MCF 10A (cell line): ENCODE measurements at regions not wholly inside any gene's neighbourhood (a gene's known extent, or its start where the extent isn't known, plus 50 kb on each side); places are given as distances from the start of the nearest gene placed in this dataset.

Source experiments
- BruUV-seq: library from RNA; stranded (reverse); fragments of 400-500 nt; replicated peaks from 2 replicates; lab custom pipeline; 2021; lab: Mats Ljungman, UMichigan
- CTCF ChIA-PET: fragments of 300-600 bp; sonication (Branson Sonifier 250); formaldehyde crosslinking; extraction: SDS; loops from one replicate; lab custom pipeline; 2021; ENCODE audit warnings: antibody characterized with exemption, inconsistent platforms; lab: Yijun Ruan, JAX
- POLR2A ChIA-PET: fragments of 300-600, 350-650 bp; sonication (Branson Sonifier 250); formaldehyde crosslinking; extraction: SDS; loops from one replicate; lab custom pipeline; 2020; ENCODE audit warnings: antibody characterized with exemption, inconsistent platforms; lab: Yijun Ruan, JAX
- DNase-seq: peaks from one replicate; pipeline ENCODE4 v3.0.0-alpha.2; 2018; ENCODE audit not compliant: unreplicated experiment
- H3K27ac Mint-ChIP-seq: one replicate; pipeline ENCODE4 v1.8.0; 2022; ENCODE audit warnings: mild to moderate bottlenecking, low read depth, mixed read lengths; ENCODE audit not compliant: unreplicated experiment
- H3K27me3 Mint-ChIP-seq: one replicate; pipeline ENCODE4 v1.8.0; 2022; ENCODE audit warnings: mixed read lengths; ENCODE audit not compliant: insufficient read depth, unreplicated experiment
- H3K36me3 Mint-ChIP-seq: one replicate; pipeline ENCODE4 v1.8.0; 2022; ENCODE audit warnings: mild to moderate bottlenecking, moderate library complexity, mixed read lengths; ENCODE audit not compliant: insufficient read depth, unreplicated experiment
- H3K4me1 Mint-ChIP-seq: one replicate; pipeline ENCODE4 v1.8.0; 2022; ENCODE audit warnings: mixed read lengths; ENCODE audit not compliant: insufficient read depth, unreplicated experiment
- H3K4me3 Mint-ChIP-seq: one replicate; pipeline ENCODE4 v1.8.0; 2022; ENCODE audit warnings: mild to moderate bottlenecking, moderate library complexity, mixed read lengths; ENCODE audit not compliant: unreplicated experiment
- H3K9me3 Mint-ChIP-seq: one replicate; pipeline ENCODE4 v1.8.0; 2022; ENCODE audit warnings: mixed read lengths; ENCODE audit not compliant: unreplicated experiment
- CTCF ChIP-seq: fragments of 200-600 bp; IDR thresholded peaks from one replicate; pipeline ENCODE4 v1.8.0; 2022; ENCODE audit warnings: antibody characterized with exemption, mild to moderate bottlenecking; ENCODE audit not compliant: unreplicated experiment
- intact Hi-C: fragments of 100-400 bp; cut with micrococcal nuclease; formaldehyde crosslinking; loops from 2 replicates; pipeline ENCODE4 v1.14.1; 2022

- peaks cover 37% of the 10 kb centered on the region for H3K4me1 Mint-ChIP-seq
Observed at GRCh38 chr3:170740285-170740684, 129.7 kb downstream of the RPL22L1 start.

GRCh38 chr3:170739410-170739809 lies 130.6 kb downstream of the RPL22L1 start:
- ChIA-PET CTCF (interaction anchor here (0.6 to 1.0 kb wide), 2 partner anchors 15 to 16 kb away, joined by 3 to 6 read pairs; no protein-coding TSS in a partner anchor), POLR2A (interaction anchor here (1.2 kb wide), 1 partner anchor 8 kb away, joined by 6 read pairs; no protein-coding TSS in a partner anchor)
- no peaks in the 10 kb centered on the region for H3K36me3 Mint-ChIP-seq
- no TSS peak for BruUV-seq
- H3K4me1 Mint-ChIP-seq = peaks cover 33% of the 10 kb centered on the region
- intact Hi-C loops = no loop called here
- H3K27me3 Mint-ChIP-seq = no peaks in the 10 kb centered on the region
- no peak for TF ChIP-seq CTCF
- H3K4me3 Mint-ChIP-seq = no peak overlapping the region
- no peak overlapping the region for H3K27ac Mint-ChIP-seq
- H3K9me3 Mint-ChIP-seq = no peaks in the 10 kb centered on the region
- DNase-seq = no peak

More at GRCh38 chr3:170740285-170740684, 129.7 kb downstream of the RPL22L1 start:
- Mint-ChIP-seq H3K9me3 (no peaks in the 10 kb centered on the region), H3K27ac (no peak overlapping the region), H3K36me3 (no peaks in the 10 kb centered on the region), H3K27me3 (no peaks in the 10 kb centered on the region), H3K4me3 (no peak overlapping the region)
- TF ChIP-seq CTCF = no peak
- ChIA-PET CTCF (interaction anchor here (0.7 to 1.5 kb wide), 2 partner anchors 326 to 330 kb away, joined by 3 to 4 read pairs; no protein-coding TSS in a partner anchor), POLR2A (interaction anchor here (1.0 to 1.7 kb wide), 3 partner anchors 9 to 70 kb away, joined by 3 to 4 read pairs (median 4); no protein-coding TSS in a partner anchor)
- BruUV-seq = no TSS peak
- DNase-seq = no peak
- intact Hi-C loops = loop anchor here (2.0 kb wide), 1 partner anchor 23 kb away; no protein-coding TSS in a partner anchor

- CTCF ChIA-PET = interaction anchor here (0.6 to 1.0 kb wide), 2 partner anchors 14 to 15 kb away, joined by 3 to 6 read pairs; no protein-coding TSS in a partner anchor
- Mint-ChIP-seq H3K4me1 (peaks cover 33% of the 10 kb centered on the region), H3K9me3 (no peaks in the 10 kb centered on the region)
Observed at GRCh38 chr3:170738766-170739165, 131.2 kb downstream of the RPL22L1 start.

More at GRCh38 chr3:170738766-170739165, 131.2 kb downstream of the RPL22L1 start:
- Mint-ChIP-seq H3K27me3 (no peaks in the 10 kb centered on the region), H3K36me3 (no peaks in the 10 kb centered on the region), H3K4me3 (no peak overlapping the region), H3K27ac (no peak overlapping the region)
- intact Hi-C loops = no loop called here
- no TSS peak for BruUV-seq
- no peak for DNase-seq
- no peak for TF ChIP-seq CTCF
- POLR2A ChIA-PET = interaction anchor here (1.2 kb wide), 1 partner anchor 8 kb away, joined by 6 read pairs; no protein-coding TSS in a partner anchor
